ENCODE measurements at regions not wholly inside any gene's neighbourhood (a gene's known extent, or its start where the extent isn't known, plus 50 kb on each side); places are given as distances from the start of the nearest gene placed in this dataset.

DNA sequence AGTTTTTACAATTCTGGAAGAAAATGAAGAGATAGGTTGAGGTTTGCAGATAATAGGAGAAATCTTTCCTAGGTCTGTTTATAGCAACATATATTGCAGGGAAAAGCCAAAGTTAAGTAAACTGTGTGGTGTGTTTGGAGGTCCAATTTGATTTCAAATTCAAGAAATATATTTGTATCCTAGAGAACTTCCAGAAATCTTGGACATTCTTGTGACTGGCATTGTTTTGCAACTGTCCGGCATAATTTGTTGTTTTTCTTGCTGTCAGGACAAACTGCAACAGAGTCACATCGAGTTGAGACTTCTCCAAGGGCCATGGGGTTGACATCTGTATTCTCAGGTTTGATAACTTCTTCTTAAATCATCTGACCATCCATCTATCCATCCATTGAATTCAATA, 170.9 kb upstream of the ZEB2 start:
- H3K27ac ChIP-seq = no peak overlapping the region
- TF ChIP-seq, protein P1, sequence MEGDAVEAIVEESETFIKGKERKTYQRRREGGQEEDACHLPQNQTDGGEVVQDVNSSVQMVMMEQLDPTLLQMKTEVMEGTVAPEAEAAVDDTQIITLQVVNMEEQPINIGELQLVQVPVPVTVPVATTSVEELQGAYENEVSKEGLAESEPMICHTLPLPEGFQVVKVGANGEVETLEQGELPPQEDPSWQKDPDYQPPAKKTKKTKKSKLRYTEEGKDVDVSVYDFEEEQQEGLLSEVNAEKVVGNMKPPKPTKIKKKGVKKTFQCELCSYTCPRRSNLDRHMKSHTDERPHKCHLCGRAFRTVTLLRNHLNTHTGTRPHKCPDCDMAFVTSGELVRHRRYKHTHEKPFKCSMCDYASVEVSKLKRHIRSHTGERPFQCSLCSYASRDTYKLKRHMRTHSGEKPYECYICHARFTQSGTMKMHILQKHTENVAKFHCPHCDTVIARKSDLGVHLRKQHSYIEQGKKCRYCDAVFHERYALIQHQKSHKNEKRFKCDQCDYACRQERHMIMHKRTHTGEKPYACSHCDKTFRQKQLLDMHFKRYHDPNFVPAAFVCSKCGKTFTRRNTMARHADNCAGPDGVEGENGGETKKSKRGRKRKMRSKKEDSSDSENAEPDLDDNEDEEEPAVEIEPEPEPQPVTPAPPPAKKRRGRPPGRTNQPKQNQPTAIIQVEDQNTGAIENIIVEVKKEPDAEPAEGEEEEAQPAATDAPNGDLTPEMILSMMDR (conservative IDR thresholded peaks at IDR 0.05; ENCODE audit: low read depth) = no peak
- ChIA-PET POLR2A (ENCODE audit: low non-redundant PET) (no interaction called here), CTCF (interaction anchor here (0.6 kb wide), 3 partner anchors 10 to 204 kb away, joined by 3 to 8 read pairs (median 3); no protein-coding TSS in a partner anchor)
- DNase-seq (ENCODE audit: low spot score) = no peak

DNA sequence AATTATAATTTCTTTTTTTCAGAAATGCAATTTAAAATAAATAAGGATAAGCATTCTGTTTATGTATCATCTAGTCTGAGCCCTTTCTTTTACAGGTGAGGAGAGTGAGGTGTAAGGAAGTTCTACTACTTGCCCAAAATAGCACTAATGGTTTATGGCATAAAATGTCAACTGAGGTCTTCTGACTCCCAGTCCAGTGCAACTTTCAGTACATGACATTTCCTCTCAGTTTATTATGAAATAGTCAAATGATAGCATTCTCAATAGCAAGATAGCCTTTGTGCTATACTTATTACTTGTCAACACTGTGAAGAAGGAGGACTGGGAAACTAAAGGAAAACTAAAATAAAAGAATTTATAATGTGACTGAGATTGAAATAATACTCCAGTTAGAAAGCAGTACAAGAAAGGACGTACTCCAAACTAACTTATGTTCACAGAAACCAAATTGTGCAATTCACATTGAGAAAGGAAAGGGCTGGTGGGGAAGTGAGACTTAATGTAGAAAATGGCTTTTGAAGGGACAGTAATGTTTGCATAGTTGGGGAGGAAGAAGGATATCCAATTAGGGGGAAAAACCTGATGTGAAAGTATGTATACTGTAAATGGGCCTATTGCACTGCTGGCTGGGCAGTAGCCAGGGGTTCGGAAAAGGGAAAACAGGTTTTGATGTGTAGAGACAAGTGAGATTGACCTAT, 166.7 kb upstream of the ZEB2 start:
- DNase-seq (ENCODE audit: low spot score) = no peak
- TF ChIP-seq, protein P1 (conservative IDR thresholded peaks at IDR 0.05; ENCODE audit: low read depth) = no peak
- H3K27ac ChIP-seq = no peak overlapping the region
- ChIA-PET CTCF (no interaction called here), POLR2A (ENCODE audit: low non-redundant PET) (no interaction called here)

DNA sequence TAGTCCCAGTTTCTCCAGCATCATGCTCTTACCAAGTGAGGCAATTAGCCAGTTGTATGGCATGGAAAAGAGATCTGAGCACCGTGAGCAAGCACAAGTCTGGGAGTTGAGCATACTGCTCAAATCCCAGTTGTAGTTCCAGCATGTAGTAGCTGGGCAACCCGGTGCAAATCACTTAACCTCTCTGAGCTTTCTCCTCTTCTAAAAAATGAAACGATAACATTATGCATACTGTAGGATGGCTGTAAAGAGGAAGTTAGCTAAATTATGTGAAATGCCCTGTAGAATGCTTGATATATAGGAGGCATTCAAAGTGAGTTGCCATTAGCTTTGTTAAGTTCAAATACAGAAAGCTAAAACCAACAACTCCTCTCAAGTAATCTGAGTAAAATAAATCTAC, 164.0 kb upstream of the ZEB2 start:
- ChIA-PET POLR2A (ENCODE audit: low non-redundant PET) (no interaction called here), CTCF (no interaction called here)
- no peak overlapping the region for H3K27ac ChIP-seq
- no peak for DNase-seq (ENCODE audit: low spot score)
- TF ChIP-seq, protein P1 (conservative IDR thresholded peaks at IDR 0.05; ENCODE audit: low read depth) = no peak

DNA sequence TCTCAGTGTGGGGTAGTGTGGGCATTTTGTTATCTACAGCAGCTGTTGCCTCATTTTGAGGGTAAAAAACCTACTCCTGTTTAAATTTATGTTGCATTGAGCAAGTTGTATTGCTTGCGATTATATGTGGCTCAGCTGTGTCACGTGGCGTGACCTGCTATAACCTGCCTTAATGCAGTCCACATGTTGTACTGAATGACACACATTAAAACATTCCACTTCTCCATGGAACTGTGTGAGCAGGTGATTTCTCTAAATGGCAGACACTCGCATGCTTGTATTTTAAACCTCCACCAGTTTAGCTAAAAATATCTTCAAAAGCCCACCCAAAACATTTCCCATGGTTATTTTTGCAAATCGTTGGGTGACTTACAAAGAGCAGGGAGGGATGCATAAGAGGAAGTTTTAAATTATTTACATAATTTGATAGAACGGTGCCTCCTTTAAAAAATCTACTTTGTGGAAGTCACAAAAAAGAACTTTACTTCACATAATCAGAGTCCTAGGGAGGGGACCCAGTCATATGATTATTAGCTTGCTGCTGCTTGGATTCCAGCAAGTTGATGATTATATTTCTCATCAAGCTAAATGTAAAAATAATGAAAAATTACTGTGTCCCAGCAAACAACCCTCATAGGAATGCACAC, 163.3 kb upstream of the ZEB2 start:
- no peak overlapping the region for H3K27ac ChIP-seq
- ChIA-PET CTCF (no interaction called here), POLR2A (ENCODE audit: low non-redundant PET) (no interaction called here)
- TF ChIP-seq, protein P1 (conservative IDR thresholded peaks at IDR 0.05; ENCODE audit: low read depth) = no peak
- no peak for DNase-seq (ENCODE audit: low spot score)

DNA sequence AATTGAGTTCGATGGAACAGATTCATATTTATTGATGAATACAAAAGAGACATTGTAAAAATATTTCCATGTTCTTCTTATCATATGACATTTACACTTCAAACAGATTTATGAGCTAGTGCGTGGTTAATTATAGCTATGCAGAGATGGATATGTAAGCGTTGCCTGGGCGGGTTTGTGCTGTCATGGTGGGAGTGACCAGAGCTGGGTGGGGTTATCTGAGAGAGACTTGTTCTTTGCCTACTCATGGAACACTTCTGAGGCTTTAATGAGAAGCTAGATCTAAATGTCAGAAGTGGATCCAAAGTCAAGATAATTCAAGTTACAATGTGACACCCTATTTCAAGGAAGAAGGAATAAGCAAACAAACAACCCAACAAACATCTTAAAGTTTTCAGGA, 162.3 kb upstream of the ZEB2 start:
- CTCF ChIA-PET = interaction anchor here (0.7 kb wide), 1 partner anchor 32 kb away, joined by 3 read pairs; no protein-coding TSS in a partner anchor
- H3K27ac ChIP-seq = no peak overlapping the region
- DNase-seq (ENCODE audit: low spot score) = no peak
- POLR2A ChIA-PET (ENCODE audit: low non-redundant PET) = no interaction called here
- TF ChIP-seq, protein P1 (conservative IDR thresholded peaks at IDR 0.05; ENCODE audit: low read depth) = no peak

DNA sequence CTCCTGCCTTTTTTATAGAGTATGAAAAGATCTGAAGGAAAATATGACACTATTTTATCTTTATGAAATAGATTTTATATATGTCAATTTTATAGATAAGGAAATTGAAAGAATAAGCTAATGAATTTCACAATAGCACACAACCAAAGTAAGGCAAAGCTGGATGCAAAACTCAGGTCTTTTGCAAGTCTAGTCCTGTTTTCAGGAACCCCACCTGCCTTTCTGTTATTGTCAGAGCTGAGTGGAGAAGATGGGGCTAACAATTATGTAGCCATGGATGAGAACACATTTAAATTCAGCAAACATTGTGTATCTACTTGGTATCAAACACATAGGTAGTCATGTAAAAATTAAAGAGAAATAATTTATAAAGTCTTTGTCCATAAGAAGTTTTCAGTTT, 161.5 kb upstream of the ZEB2 start:
- no peak overlapping the region for H3K27ac ChIP-seq
- POLR2A ChIA-PET (ENCODE audit: low non-redundant PET) = no interaction called here
- TF ChIP-seq, protein P1 (conservative IDR thresholded peaks at IDR 0.05; ENCODE audit: low read depth) = no peak
- CTCF ChIA-PET = no interaction called here
- DNase-seq (ENCODE audit: low spot score) = no peak
